GM21390 (cell line): ENCODE measurements at regions not wholly inside any gene's neighbourhood (a gene's known extent, or its start where the extent isn't known, plus 50 kb on each side); places are given as distances from the start of the nearest gene placed in this dataset.

ENCODE experiments used
- ATAC-seq: cut with Tn5 transposase; IDR thresholded peaks from one replicate; pipeline ENCODE4 v1.9.1; 2021; ENCODE audit not compliant: unreplicated experiment

GRCh38 chr1:72697410-72697809 lies 415.1 kb upstream of the NEGR1 start:
- no peak for ATAC-seq

DNA sequence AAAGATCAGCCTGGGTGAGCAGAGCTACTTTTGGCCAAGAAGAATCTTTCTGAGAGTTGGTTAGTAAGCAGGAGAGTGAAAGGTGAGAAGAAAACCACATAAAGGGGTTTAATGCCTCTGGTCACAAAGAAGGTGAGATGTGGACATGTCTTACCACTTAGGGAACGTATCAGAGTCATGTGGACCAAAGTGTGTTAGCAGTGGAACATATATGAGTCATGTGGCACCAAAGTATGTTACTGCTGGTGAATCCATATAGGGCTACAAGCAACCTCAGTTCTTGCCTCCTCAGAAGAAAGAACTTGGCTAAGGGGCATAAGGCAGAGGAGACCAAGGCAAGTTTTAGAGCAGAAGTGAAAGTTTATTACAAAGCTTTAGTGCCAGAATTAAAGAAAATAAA lies 411.6 kb upstream of the NEGR1 start:
- no peak for ATAC-seq

DNA sequence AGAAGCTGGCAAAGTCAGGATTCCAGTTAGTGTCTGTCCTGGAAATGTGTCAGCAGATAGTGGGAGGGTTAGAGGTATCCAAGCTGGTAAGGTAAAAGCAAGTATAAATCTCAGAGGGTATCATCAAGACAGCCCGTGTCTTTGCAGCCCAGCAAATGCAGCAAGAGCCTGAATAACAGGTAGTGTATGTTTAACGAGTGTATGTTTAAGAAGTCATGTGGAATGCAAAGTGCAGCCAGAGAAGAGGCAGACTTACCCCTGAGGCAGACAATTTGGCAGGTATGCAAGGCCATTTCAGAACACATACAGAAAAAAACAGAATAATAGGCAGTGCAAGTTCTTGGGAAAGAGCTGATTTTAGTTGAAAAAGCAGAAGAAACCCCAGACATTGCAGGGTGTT lies 411.0 kb upstream of the NEGR1 start:
- no peak for ATAC-seq

- ATAC-seq: no peak
Measured at GRCh38 chr1:72690871-72691270, 408.5 kb upstream of the NEGR1 start.

GRCh38 chr1:72678683-72679082 lies 396.3 kb upstream of the NEGR1 start:
- ATAC-seq: no peak

GRCh38 chr1:72670902-72671301 lies 388.6 kb upstream of the NEGR1 start:
- no peak for ATAC-seq

- ATAC-seq: no peak
Measured at GRCh38 chr1:72662918-72663317, 380.6 kb upstream of the NEGR1 start.

GRCh38 chr1:72650843-72651435 lies 368.6 kb upstream of the NEGR1 start:
- ATAC-seq: no peak

DNA sequence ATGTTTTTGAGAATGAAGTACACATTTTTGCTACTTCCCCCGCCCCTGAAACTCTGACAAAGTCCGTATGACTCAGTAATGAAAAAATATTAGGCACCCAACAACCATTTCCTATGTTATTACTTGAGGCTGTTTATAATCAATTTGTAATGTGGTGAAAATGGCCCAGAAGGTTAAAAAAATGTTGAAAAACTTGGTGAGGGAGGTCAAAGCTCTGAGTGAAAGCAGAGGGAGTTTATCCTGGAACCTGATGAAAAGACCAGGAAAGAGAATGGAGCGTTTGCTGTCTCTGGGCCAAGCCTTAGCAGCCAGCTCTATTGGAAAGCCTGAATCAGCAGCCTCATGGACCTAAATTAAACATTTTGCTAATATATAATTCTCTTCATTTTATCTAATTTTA lies 367.7 kb upstream of the NEGR1 start:
- ATAC-seq: no peak

DNA sequence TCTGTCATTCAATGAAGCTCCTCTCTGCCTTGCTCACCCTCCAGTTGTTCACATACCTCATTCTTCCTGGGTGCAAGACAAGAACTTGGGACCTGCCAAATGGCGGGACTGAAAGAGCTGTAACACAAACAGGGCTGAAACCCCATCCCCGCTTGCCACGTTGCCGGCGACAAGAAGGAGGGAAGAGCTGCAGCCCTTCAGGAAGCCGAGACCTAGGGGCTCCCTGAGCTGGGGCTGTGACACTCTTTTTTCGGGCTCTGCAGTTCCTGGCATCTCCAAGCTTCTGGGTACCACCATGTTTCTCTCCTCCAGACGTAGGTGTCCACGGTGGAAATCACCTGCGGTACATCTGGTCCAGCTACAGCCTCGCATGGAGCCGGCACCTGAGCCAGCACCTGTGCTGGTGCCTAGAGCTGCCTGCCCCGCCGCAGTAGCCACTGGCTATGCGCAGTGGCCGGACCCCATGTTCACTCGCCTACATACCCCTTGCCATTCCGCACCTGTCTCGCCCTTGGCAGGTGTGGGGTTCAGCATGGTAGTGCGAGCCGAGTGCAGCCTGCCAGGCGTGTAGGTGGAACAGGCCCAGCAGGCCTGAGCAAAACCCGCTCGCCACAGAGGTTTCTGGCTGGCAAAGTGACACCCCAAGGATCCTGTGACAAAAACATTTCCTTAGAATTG lies 367.0 kb upstream of the NEGR1 start:
- no peak for ATAC-seq

GRCh38 chr1:72648465-72648864 lies 366.1 kb upstream of the NEGR1 start:
- ATAC-seq: no peak

- ATAC-seq: no peak
Measured at GRCh38 chr1:72643142-72643541, 360.8 kb upstream of the NEGR1 start.

GRCh38 chr1:72637593-72637992 lies 355.3 kb upstream of the NEGR1 start:
- no peak for ATAC-seq

DNA sequence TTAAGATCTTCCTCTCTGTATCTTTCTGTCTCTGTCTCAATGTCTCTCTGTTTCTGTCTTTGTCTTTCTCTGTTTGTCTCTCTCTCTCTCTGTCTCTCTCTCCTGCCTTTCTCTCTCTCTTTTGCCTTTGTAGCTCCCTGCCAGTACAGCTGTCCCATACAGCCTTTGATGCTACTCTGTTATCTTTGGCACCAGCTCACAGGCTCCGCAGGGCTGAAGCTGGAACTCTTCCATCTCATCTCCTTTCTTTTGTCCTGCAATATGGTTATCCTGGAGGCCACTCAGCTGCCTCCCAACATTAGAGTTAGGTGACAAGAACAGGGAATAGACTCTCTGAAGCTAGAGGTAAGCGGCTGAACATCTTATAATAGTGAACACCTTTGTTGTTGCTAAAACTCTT lies 354.3 kb upstream of the NEGR1 start:
- no peak for ATAC-seq

- no peak for ATAC-seq
Measured at GRCh38 chr1:72635719-72636118, 353.4 kb upstream of the NEGR1 start.

DNA sequence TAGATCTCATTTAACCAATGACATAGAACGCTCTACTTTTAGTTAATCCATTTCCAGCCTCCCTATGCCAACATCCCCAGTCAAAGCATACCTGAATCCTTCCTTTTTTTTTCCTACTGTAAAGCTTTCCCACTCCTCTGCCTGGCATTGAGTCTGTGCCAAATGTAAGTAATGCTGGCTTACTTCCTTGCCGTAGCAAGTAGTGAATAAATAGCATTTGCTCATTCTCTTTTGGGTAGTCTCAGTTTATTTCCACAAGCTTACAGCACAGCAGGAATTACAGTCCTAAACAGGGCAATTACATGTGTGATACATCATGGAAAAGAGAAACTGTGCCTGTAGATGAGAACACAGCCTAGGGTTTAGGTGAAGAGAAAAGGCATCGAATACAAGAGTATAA lies 352.6 kb upstream of the NEGR1 start:
- ATAC-seq: no peak

- ATAC-seq: no peak
Measured at GRCh38 chr1:72631449-72631848, 349.1 kb upstream of the NEGR1 start.

GRCh38 chr1:72623299-72623708 lies 341.0 kb upstream of the NEGR1 start:
- peak; percentile 93 for ATAC-seq

GRCh38 chr1:72620453-72620852 lies 338.1 kb upstream of the NEGR1 start:
- no peak for ATAC-seq

DNA sequence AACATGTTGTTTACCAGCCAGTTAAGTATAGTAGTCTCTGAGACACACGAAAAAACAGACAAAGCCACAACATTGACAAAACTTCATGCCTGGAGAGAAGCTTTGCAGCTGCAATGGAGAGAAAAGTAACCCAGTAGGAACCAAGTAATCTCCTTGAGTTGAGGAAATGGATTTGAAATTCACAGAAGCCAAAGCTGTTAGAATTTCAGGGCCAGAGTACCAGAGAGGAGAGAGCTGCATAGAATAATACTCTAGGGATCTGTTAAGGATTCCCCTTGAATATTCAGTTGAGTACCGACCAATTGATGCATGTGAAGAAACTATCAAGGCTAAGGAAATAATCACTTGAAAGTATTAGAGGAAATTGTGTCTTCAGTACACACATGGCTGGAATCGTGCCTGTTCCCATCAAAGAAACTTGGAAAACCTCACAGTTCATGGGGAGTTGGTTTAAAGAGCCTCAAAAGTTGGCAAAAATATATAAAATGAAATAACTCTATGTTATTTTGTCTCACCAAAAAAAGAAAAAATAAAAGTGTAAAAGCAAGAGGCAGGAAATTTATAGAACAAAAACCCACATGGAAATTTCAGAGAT lies 324.0 kb upstream of the NEGR1 start:
- ATAC-seq: no peak

DNA sequence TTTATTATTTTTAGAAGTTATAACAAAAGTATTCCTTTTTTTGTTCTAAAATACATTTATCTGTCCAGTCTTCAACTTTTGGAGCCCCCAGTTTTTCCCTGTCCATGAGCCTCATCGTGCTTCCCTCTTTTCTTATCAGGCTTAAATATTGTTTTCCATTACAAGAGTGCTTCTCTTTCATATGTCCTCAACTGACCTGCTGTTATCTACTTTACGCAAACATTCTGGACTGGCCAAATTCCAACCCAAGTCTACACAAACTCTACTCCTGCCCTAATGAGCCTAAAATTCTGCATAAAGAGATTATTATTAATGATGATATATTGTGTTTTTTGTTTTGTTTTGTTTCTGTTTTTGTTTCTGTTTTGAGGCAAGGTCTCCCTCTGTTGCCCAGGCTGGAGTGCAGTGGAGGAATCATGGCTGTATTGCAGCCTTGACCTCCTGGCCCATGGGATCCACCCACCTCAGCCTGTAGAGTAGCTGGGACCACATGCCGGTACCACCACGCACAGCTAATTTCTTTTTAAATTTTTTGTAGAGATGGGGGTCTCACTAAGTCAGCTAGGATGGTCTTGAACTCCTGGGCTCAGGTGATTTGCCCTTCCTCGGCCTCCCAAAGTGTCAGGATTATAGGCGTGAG lies 318.8 kb upstream of the NEGR1 start:
- no peak for ATAC-seq

DNA sequence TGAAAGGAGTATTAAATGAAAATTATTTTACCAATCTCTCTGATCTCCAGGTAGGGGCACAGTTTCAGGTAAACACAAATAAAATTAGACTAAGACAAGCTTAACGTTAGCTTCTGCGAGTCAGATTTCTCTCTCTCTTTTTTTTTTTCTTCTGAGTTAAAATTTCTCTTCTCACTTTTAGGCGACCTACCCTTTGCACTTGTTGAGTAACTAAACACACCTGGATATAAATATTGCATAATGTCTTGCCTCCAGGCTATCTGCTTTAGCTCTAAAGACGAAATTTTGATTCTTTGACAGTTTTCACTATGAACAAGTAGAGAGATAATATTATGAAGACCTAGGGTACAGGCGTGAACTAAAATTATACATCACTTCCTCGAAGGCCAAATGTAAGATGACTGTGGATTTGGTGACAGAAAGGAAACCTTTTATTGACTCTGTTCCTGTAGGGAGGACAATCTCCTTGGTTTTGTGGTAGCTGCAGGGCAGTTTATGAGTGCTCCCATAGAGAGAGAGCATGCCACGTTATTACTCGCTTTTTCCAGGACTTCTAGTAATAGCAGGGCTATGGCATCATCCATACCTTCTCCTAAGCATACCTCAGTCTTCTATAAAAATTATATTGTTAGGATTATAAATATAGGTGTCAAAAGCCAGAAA lies 303.8 kb upstream of the NEGR1 start:
- ATAC-seq: no peak
